ENCODE measurements at regions not wholly inside any gene's neighbourhood (a gene's known extent, or its start where the extent isn't known, plus 50 kb on each side); places are given as distances from the start of the nearest gene placed in this dataset.

GRCh38 chr16:51812945-51813344 lies 661.9 kb upstream of the SALL1 start:
- no peaks in the 10 kb centered on the region; the same call in 1 of the 2 replicates for H3K9me3 ChIP-seq (ENCODE audit: insufficient read depth, low read depth)
- H3K36me3 ChIP-seq (ENCODE audit: low read depth) = no peaks in the 10 kb centered on the region
- no peaks in the 10 kb centered on the region for H3F3A ChIP-seq (ENCODE audit: insufficient read depth, low read depth)
- no peak for DNase-seq
- BruUV-seq (replicated peaks) = no TSS peak
- H3K4me3 ChIP-seq = no peak overlapping the region
- H2AFZ ChIP-seq = no peak overlapping the region
- H3K27ac ChIP-seq = no peak overlapping the region
- ChIA-PET POLR2A (ENCODE audit: unreplicated experiment) (no interaction called here), CTCF (no interaction called here)
- no peak for TF ChIP-seq CTCF (conservative IDR thresholded peaks at IDR 0.05)
- TF ChIP-seq EZH2 (IDR thresholded peaks at IDR 0.05; ENCODE audit: low read depth) = no peak
- no peaks in the 10 kb centered on the region for H4K20me1 ChIP-seq (ENCODE audit: insufficient read depth)
- H3K4me1 ChIP-seq (replicated peaks; ENCODE audit: insufficient read depth) = no peaks in the 10 kb centered on the region
- intact Hi-C loops (cut with micrococcal nuclease; ENCODE audit: unreplicated experiment) = no loop called here
- H3K9me2 ChIP-seq (ENCODE audit: insufficient read depth) = no peaks in the 10 kb centered on the region
- H3K27me3 ChIP-seq (ENCODE audit: insufficient read depth, low read depth) = no peaks in the 10 kb centered on the region
- H3K4me2 ChIP-seq = no peak overlapping the region
- no peaks in the 10 kb centered on the region for H3K79me2 ChIP-seq (ENCODE audit: low read depth)

- Histone ChIP-seq H3K4me2 (no peak overlapping the region), H3K4me1 (replicated peaks; ENCODE audit: insufficient read depth) (no peaks in the 10 kb centered on the region), H3K27me3 (ENCODE audit: insufficient read depth, low read depth) (no peaks in the 10 kb centered on the region), H3K9me3 (ENCODE audit: insufficient read depth, low read depth) (no peaks in the 10 kb centered on the region; the same call in 1 of the 2 replicates), H3K4me3 (no peak overlapping the region), H3K36me3 (ENCODE audit: low read depth) (no peaks in the 10 kb centered on the region), H4K20me1 (ENCODE audit: insufficient read depth) (no peaks in the 10 kb centered on the region), H2AFZ (no peak overlapping the region), H3K9me2 (ENCODE audit: insufficient read depth) (no peaks in the 10 kb centered on the region), H3F3A (ENCODE audit: insufficient read depth, low read depth) (no peaks in the 10 kb centered on the region), H3K79me2 (ENCODE audit: low read depth) (no peaks in the 10 kb centered on the region), H3K27ac (no peak overlapping the region)
- intact Hi-C loops (cut with micrococcal nuclease; ENCODE audit: unreplicated experiment) = no loop called here
- BruUV-seq (replicated peaks) = no TSS peak
- DNase-seq = no peak
- CTCF ChIA-PET = no interaction called here
- no peak for TF ChIP-seq CTCF (conservative IDR thresholded peaks at IDR 0.05)
- POLR2A ChIA-PET (ENCODE audit: unreplicated experiment) = no interaction called here
These were observed 656.5 kb upstream of the SALL1 start for GRCh38 chr16:51807551-51807950.

- no TSS peak for BruUV-seq (replicated peaks)
- intact Hi-C loops (cut with micrococcal nuclease; ENCODE audit: unreplicated experiment) = no loop called here
- H3K27me3 ChIP-seq (ENCODE audit: insufficient read depth, low read depth) = 0 out of 2 replicates have a peak, but pooled peaks cover 3% of the 10 kb centered on the region
These were observed 650.6 kb upstream of the SALL1 start for GRCh38 chr16:51801635-51802034.

More at GRCh38 chr16:51801635-51802034, 650.6 kb upstream of the SALL1 start:
- Histone ChIP-seq H3F3A (ENCODE audit: insufficient read depth, low read depth) (no peaks in the 10 kb centered on the region), H3K4me2 (no peak overlapping the region), H3K9me2 (ENCODE audit: insufficient read depth) (no peaks in the 10 kb centered on the region), H3K4me1 (replicated peaks; ENCODE audit: insufficient read depth) (no peaks in the 10 kb centered on the region), H3K27ac (no peak overlapping the region), H3K4me3 (no peak overlapping the region), H3K9me3 (ENCODE audit: insufficient read depth, low read depth) (no peaks in the 10 kb centered on the region), H3K36me3 (ENCODE audit: low read depth) (no peaks in the 10 kb centered on the region), H2AFZ (no peak overlapping the region), H3K79me2 (ENCODE audit: low read depth) (no peaks in the 10 kb centered on the region), H4K20me1 (ENCODE audit: insufficient read depth) (no peaks in the 10 kb centered on the region)
- POLR2A ChIA-PET (ENCODE audit: unreplicated experiment) = no interaction called here
- TF ChIP-seq EZH2 (IDR thresholded peaks at IDR 0.05; ENCODE audit: low read depth) (no peak), CTCF (conservative IDR thresholded peaks at IDR 0.05) (no peak)
- CTCF ChIA-PET = no interaction called here
- DNase-seq = no peak
